Ureter (tissue), 1 donor: ENCODE measurements at regions not wholly inside any gene's neighbourhood (a gene's known extent, or its start where the extent isn't known, plus 50 kb on each side); places are given as distances from the start of the nearest gene placed in this dataset.

ENCODE experiments used
- DNase-seq: peaks from one replicate; pipeline ENCODE4 v3.0.0-alpha.2; 2020; ENCODE audit warnings: low spot score
- donor health status: DM: yes; HTN: yes; CAD: no.

DNA sequence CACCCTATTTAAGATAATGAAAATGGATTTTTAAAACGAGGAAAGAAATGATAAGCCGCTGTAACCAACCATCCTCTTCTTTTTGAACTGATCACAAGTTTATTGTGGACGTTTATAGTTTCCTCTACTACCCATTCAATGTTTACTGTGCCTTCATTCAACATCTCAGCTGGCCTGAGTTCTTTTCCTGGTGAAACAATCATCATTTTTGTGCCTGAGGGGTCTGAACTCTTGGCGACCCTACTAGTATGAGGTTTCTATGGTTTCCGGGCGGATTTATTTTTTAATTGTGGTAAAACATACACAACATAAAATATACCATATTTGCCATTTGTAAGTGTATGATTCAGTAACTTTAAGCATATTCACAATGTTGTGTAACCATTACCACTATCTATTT is 100.7 kb downstream of the SPRY1 start:
- DNase-seq: no peak

- no peak for DNase-seq
These were observed 105.1 kb downstream of the SPRY1 start for GRCh38 chr4:123501733-123502132.

- DNase-seq: no peak
These were observed 107.2 kb downstream of the SPRY1 start for GRCh38 chr4:123503698-123504363.

GRCh38 chr4:123505095-123506010 is 108.8 kb downstream of the SPRY1 start:
- peak; percentile 63 for DNase-seq

- DNase-seq: no peak
These were observed 109.6 kb downstream of the SPRY1 start for GRCh38 chr4:123506011-123506695.

DNA sequence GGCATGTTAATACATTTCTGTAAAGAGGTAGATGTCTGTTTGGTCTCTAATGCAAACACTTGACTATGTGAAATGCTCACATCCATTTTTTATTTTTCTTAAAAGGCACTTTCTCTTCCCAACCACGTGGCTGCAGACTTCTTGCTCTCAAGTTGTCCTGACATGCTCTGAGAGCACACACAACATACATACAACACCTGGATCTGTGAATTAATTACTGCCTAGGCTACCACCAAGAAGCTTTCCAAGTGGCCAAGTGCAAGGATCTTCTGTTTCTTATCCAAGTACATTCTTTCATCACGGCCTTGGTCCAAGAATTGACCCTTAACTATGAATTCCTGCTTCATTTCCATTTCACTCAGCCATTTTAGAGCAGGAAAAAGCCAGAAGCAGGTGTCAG is 110.8 kb downstream of the SPRY1 start:
- no peak for DNase-seq

GRCh38 chr4:123510221-123510620 is 113.6 kb downstream of the SPRY1 start:
- no peak for DNase-seq

- no peak for DNase-seq
These were observed 114.1 kb downstream of the SPRY1 start for GRCh38 chr4:123510659-123511058.

DNA sequence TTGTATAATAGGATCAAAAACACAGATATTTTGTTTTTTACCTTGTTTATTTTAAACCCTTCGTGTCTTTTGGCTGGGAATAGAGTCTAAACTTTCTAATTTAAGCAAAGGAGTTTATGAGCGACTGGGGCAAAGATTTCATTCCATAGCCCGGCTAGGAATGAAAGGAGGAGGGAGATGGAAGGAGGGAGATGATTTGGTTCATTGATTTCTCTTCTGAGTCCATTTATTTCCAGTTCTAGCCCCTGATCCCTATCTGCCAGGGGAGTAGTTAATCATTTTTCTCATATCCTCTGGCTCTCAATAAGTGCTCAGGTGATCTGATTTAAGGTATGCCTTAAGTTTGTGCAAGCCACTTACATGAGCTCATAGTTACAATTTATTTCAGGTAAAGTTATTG is 120.0 kb downstream of the SPRY1 start:
- DNase-seq: no peak

DNA sequence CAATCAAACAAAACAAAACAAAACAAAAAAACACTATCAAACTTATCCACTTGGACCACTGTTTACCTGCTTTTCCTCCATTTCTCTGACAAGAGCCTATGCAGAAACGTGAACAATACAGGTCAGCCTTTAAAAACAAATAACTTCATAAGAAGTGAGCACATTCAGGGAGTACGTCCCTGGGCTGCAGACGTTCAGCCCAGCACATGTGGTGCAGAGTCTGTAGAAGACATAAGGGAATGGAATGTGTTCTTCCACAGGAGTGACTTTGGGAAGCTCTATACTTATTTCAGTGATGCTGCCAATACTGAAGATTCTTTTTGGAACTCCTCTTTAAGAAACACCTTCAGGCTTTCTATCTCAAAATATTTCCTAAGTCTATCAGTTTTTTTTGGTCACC is 120.6 kb downstream of the SPRY1 start:
- DNase-seq: no peak

- DNase-seq: no peak
These were observed 121.4 kb downstream of the SPRY1 start for GRCh38 chr4:123517971-123518370.

- no peak for DNase-seq
These were observed 123.7 kb downstream of the SPRY1 start for GRCh38 chr4:123520325-123520724.

- DNase-seq: no peak
These were observed 125.5 kb downstream of the SPRY1 start for GRCh38 chr4:123522081-123522480.

DNA sequence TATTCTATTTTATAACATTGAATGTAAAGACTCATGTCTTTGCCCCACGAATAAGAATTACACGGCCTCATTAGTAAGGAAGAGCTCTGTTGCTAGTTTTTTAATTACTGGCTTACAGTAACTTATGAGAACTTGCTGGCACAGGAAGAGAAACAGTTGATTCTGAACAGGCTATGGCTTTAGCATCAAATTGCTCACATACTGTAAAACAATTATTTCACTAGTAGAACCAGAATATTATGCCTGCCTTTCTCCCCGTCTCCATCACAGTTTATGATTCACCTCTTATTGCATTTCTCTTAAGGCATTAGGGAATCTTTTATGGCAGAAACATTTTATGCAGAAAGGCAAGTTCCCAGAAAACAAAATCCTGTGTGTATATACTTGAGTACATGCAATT is 126.1 kb downstream of the SPRY1 start:
- no peak for DNase-seq

DNA sequence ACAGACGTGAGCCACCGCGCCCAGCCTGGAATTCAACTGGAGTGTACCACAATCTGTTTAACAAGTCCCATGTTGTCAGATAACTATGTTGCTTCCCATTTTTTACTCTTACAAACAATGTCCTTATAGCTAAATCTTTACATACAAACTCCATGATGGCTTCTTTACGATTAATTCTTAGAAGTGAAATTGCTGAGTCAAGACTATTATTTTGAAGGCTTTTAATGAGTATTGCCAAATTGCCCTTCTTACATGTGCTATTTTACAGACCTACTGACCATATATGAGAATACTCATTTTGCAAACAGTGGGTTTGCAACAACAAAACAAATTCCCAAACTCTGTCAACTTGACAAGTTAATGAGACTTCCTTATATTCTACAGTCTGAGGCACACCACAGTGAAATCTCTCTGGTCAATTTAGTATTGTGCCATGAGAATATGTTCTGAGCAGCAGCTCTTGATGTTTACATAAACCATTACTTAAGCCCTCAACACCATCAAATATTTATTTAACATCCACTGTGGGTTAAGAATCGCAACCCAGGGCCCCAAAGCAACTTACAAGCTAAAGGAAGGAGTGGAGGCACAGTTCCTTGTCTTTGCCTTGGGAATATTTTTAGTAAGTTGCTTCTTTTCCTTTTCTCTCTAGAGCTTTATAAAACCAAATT is 128.5 kb downstream of the SPRY1 start:
- no peak for DNase-seq

DNA sequence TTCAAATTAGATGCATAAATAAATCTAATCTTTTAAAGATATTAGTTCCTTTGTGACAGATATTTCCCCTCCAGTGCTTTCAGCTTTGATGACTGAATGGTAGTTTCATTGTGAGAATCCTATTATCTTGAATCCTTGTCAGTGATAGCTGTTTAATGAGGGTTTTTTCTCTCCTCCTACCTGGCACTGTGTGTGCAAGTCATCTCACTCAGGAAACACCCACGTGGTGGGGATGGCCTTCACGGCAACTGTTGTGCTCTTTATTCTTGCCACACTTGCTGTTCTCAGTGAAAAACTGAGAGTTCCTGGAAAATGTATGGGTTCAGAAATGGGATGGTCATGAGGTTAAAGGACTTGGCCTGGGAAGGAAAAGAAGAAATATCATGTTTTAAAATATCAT is 129.9 kb downstream of the SPRY1 start:
- no peak for DNase-seq

- no peak for DNase-seq
These were observed 132.1 kb downstream of the SPRY1 start for GRCh38 chr4:123528501-123529277.

GRCh38 chr4:123529278-123529568 is 132.6 kb downstream of the SPRY1 start:
- DNase-seq: no peak

GRCh38 chr4:123530357-123530756 is 133.8 kb downstream of the SPRY1 start:
- no peak for DNase-seq

- no peak for DNase-seq
These were observed 138.6 kb downstream of the SPRY1 start for GRCh38 chr4:123535037-123535748.

DNA sequence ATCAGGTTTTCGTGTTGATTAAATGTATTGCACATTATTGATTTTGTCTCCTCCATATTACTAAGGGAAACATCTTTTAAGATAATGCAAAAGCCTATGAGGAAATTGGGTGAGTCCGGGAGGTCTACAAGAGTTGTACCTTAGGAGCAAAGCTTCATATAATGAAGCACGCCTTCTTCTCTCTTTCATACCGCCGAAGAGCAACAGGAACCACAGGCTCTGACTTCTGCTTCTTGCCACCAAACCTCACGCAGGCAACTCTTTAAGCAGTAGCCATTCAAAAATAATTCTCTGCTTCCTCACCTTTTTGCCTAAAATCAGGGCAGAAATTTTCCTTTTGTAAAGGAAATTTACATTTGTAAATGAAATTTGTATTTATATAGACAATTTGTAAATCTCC is 139.6 kb downstream of the SPRY1 start:
- DNase-seq: no peak
